HG03280 (cell line): ENCODE measurements at regions not wholly inside any gene's neighbourhood (a gene's known extent, or its start where the extent isn't known, plus 50 kb on each side); places are given as distances from the start of the nearest gene placed in this dataset.
"Not testable (repeated sequence)": the region's sequence is repeated elsewhere in the genome, so short reads cannot be mapped to it uniquely, and the experiment has no call there.

Source experiments
- ATAC-seq: cut with Tn5 transposase; IDR thresholded peaks from one replicate; pipeline ENCODE4 v1.9.1; 2021; ENCODE audit warnings: mild to moderate bottlenecking, moderate library complexity; ENCODE audit not compliant: unreplicated experiment

- ATAC-seq, result not testable (repeated sequence)
Measured at GRCh38 chr1:221285458-221286210, 406.4 kb downstream of the HLX start.

GRCh38 chr1:221286399-221286798 lies 407.2 kb downstream of the HLX start:
- no peak for ATAC-seq

GRCh38 chr1:221289103-221289502 lies 409.9 kb downstream of the HLX start:
- no peak for ATAC-seq

- no peak for ATAC-seq
Measured at GRCh38 chr1:221290669-221291068, 411.4 kb downstream of the HLX start.

GRCh38 chr1:221291113-221291512 lies 411.9 kb downstream of the HLX start:
- no peak for ATAC-seq

- no peak for ATAC-seq
Measured at GRCh38 chr1:221292652-221293051, 413.4 kb downstream of the HLX start.

GRCh38 chr1:221294242-221294641 lies 415.0 kb downstream of the HLX start:
- ATAC-seq, result no peak

GRCh38 chr1:221302357-221302756 lies 423.1 kb downstream of the HLX start:
- no peak for ATAC-seq

- ATAC-seq, result no peak
Measured at GRCh38 chr1:221302810-221303209, 423.6 kb downstream of the HLX start.

- ATAC-seq, result no peak
Measured at GRCh38 chr1:221303623-221304022, 424.4 kb downstream of the HLX start.

- ATAC-seq, result no peak
Measured at GRCh38 chr1:221306239-221306638, 427.0 kb downstream of the HLX start.

GRCh38 chr1:221308534-221309511 lies 429.6 kb downstream of the HLX start:
- ATAC-seq, result no peak

- no peak for ATAC-seq
Measured at GRCh38 chr1:221309723-221310122, 430.5 kb downstream of the HLX start.

GRCh38 chr1:221310180-221310579 lies 430.9 kb downstream of the HLX start:
- ATAC-seq, result no peak

- no peak for ATAC-seq
Measured at GRCh38 chr1:221315330-221315729, 426.6 kb downstream of the DUSP10 start.

- no peak for ATAC-seq
Measured at GRCh38 chr1:221316491-221317056, 425.3 kb downstream of the DUSP10 start.

- no peak for ATAC-seq
Measured at GRCh38 chr1:221317537-221317936, 424.4 kb downstream of the DUSP10 start.

GRCh38 chr1:221327954-221328353 lies 413.9 kb downstream of the DUSP10 start:
- no peak for ATAC-seq

- ATAC-seq, result no peak
Measured at GRCh38 chr1:221328371-221328770, 413.5 kb downstream of the DUSP10 start.

GRCh38 chr1:221331273-221332183 lies 410.4 kb downstream of the DUSP10 start:
- no peak for ATAC-seq
